Gastroesophageal sphincter (tissue), 4 donors: ENCODE measurements at regions not wholly inside any gene's neighbourhood (a gene's known extent, or its start where the extent isn't known, plus 50 kb on each side); places are given as distances from the start of the nearest gene placed in this dataset.

Experiments
- ATAC-seq: fragments of 150-250 bp; one replicate; pipeline ENCODE4 v1.9.1; 2016; ENCODE audit warnings: mild to moderate bottlenecking, moderate library complexity
- H3K27ac ChIP-seq, 4 donors: fragments of 200-600 bp; sonication (generic) in 3 of 4; 1 replicate in 3 of 4; 2 replicates in 1 of 4; pipeline ENCODE4 v1.5.1; 2016 to 2019
- H3K27me3 ChIP-seq: fragments of 200-600 bp; sonication (generic); one replicate; pipeline ENCODE4 v1.5.1; 2019
- H3K36me3 ChIP-seq, 2 donors: fragments of 200-600 bp; sonication (generic); one replicate each; pipeline ENCODE4 v1.5.1; 2019; ENCODE audit warnings: control low read depth in 1 of 2
- H3K4me1 ChIP-seq, 3 donors: fragments of 200-600 bp; sonication (generic); 1 replicate in 2 of 3; 2 replicates in 1 of 3; pipeline ENCODE4 v1.5.1; 2016 to 2019; ENCODE audit warnings: control low read depth in 2 of 3
- H3K4me3 ChIP-seq, 2 donors: fragments of 200-600 bp; sonication (generic); one replicate each; pipeline ENCODE4 v1.5.1; 2019; ENCODE audit warnings: mild to moderate bottlenecking in 1 of 2, moderate library complexity in 1 of 2
- H3K9me3 ChIP-seq, 3 donors: fragments of 200-600 bp; sonication (generic); one replicate each; pipeline ENCODE4 v1.5.1; 2017 to 2019; ENCODE audit warnings: control low read depth in 2 of 3
- CTCF ChIP-seq, 4 experiments: fragments of 200-600 bp in 2 of 4; fragments of 450-650 bp in 2 of 4; sonication (generic) in 1 of 4; IDR thresholded peaks; one replicate each; pipeline ENCODE4 v1.5.1; 2017 to 2019; ENCODE audit warnings: antibody characterized with exemption in 4 of 4, mild to moderate bottlenecking in 2 of 4, moderate library complexity in 2 of 4
- EP300 ChIP-seq: sonication (generic); formaldehyde crosslinking; IDR thresholded peaks from one replicate; pipeline ENCODE4 v1.6.1; 2017; ENCODE audit warnings: antibody characterized with exemption, mild to moderate bottlenecking
- POLR2A ChIP-seq, 2 donors: fragments of 450-650 bp; IDR thresholded peaks; one replicate each; pipeline ENCODE4 v1.6.1; 2017; ENCODE audit warnings: antibody characterized with exemption in 2 of 2, mild to moderate bottlenecking in 2 of 2, moderate library complexity in 1 of 2
- POLR2AphosphoS5 ChIP-seq: sonication (generic); formaldehyde crosslinking; IDR thresholded peaks from one replicate; pipeline ENCODE4 v1.6.1; 2017; ENCODE audit warnings: antibody characterized with exemption
- WGBS, 2 donors: methylation state at CpG; one replicate each; pipeline ENCODE4 v1.1.5; 2018; ENCODE audit warnings: low coverage in 1 of 2; 5-methylcytosine and 5-hydroxymethylcytosine counted together

DNA sequence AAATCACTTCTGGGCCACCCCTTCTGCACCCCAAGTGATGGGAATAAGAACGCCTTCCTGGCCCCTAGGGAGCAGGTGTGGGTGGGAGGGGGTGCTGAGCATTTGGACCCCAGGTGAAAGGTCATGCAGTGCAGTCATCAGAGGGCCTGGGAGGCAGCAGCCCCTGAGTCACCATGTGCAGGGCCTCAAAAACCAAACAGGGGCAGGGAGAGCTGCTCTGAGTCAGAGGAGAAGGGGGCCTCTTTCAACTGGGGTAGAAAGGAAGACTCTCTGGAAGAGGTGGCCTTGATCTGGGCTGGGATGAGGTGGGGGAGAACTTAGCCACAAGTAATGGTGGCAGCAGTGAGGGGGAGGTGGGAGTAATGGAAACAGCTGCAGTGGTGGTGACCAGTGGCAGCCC, 164.3 kb downstream of the BUB3 start:
- WGBS, 2 donors = no CpG with 5 or more reads among the region's 1 CpG
- H3K36me3 ChIP-seq = no peaks in the 10 kb centered on the region
- ATAC-seq = no peak
- H3K27me3 ChIP-seq = no peaks in the 10 kb centered on the region
- H3K4me1 ChIP-seq = peaks cover 0 to 10% (median 0%) of the 10 kb centered on the region in 3 donors
- no peak overlapping the region for H3K27ac ChIP-seq
- no peak overlapping the region for H3K4me3 ChIP-seq
- no peaks in the 10 kb centered on the region for H3K9me3 ChIP-seq
- TF ChIP-seq EP300 (no peak), CTCF (IDR thresholded peaks at IDR 0.05) (no peak), POLR2AphosphoS5 (no peak), POLR2A (IDR thresholded peaks at IDR 0.05) (no peak)

GRCh38 chr10:123320091-123320490, 165.9 kb downstream of the BUB3 start:
- H3K27ac ChIP-seq = no peak overlapping the region
- no peak for ATAC-seq
- H3K4me1 ChIP-seq = peaks cover 0 to 7% (median 0%) of the 10 kb centered on the region in 3 donors
- TF ChIP-seq POLR2AphosphoS5 (no peak), CTCF (IDR thresholded peaks at IDR 0.05) (no peak), EP300 (no peak), POLR2A (IDR thresholded peaks at IDR 0.05) (no peak)
- H3K4me3 ChIP-seq = no peak overlapping the region
- WGBS, 2 donors = 63 to 85% methylated on average over 2 to 3 of the region's 3 CpGs
- no peaks in the 10 kb centered on the region for H3K27me3 ChIP-seq
- no peaks in the 10 kb centered on the region for H3K36me3 ChIP-seq
- H3K9me3 ChIP-seq = no peaks in the 10 kb centered on the region

- ATAC-seq = no peak
- TF ChIP-seq EP300 (no peak), POLR2AphosphoS5 (no peak), POLR2A (IDR thresholded peaks at IDR 0.05) (no peak), CTCF (IDR thresholded peaks at IDR 0.05) (no peak)
- H3K27me3 ChIP-seq = no peaks in the 10 kb centered on the region
- no peaks in the 10 kb centered on the region for H3K36me3 ChIP-seq
- H3K4me1 ChIP-seq = no peaks in the 10 kb centered on the region
- no peaks in the 10 kb centered on the region for H3K9me3 ChIP-seq
- 85 to 88% methylated on average over 1 to 3 of the region's 3 CpGs for WGBS, 2 donors
- no peak overlapping the region for H3K27ac ChIP-seq
- H3K4me3 ChIP-seq = no peak overlapping the region
These were observed 169.7 kb downstream of the BUB3 start for GRCh38 chr10:123323884-123324283.

GRCh38 chr10:123325663-123326190, 171.5 kb downstream of the BUB3 start:
- Histone ChIP-seq H3K27me3 (no peaks in the 10 kb centered on the region), H3K36me3 (no peaks in the 10 kb centered on the region), H3K27ac (no peak overlapping the region), H3K4me3 (no peak overlapping the region), H3K4me1 (no peaks in the 10 kb centered on the region), H3K9me3 (no peaks in the 10 kb centered on the region)
- WGBS, 2 donors = no CpG with 5 or more reads among the region's 2 CpGs
- TF ChIP-seq POLR2A (IDR thresholded peaks at IDR 0.05) (no peak), EP300 (no peak), POLR2AphosphoS5 (no peak), CTCF (IDR thresholded peaks at IDR 0.05) (no peak)
- ATAC-seq = no peak

DNA sequence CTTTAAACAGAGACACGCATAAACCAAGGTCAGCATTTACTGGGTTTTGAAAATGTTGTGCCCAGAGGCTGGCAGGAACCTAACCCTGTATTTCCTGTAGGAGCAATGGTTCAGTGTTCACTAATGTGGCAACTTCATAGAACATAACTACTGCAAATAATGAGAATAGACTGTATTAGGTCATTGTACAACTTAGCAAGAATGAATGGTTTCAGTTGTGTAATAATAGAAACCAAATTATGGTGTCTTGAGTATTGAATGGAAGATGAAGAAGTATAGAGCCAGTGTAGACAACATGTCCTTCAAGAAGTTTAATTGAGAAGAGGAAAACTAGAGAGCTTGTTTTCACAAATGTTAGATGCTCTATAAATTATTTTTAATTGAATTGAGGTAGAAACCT, 172.5 kb downstream of the BUB3 start:
- no peak overlapping the region for H3K4me3 ChIP-seq
- no peaks in the 10 kb centered on the region for H3K9me3 ChIP-seq
- TF ChIP-seq POLR2AphosphoS5 (no peak), POLR2A (IDR thresholded peaks at IDR 0.05) (no peak), CTCF (IDR thresholded peaks at IDR 0.05) (no peak), EP300 (no peak)
- no peaks in the 10 kb centered on the region for H3K4me1 ChIP-seq
- no peak overlapping the region for H3K27ac ChIP-seq
- ATAC-seq = no peak
- WGBS, 2 donors = 100% methylated on average over 1 of the region's 1 CpG
- no peaks in the 10 kb centered on the region for H3K27me3 ChIP-seq
- H3K36me3 ChIP-seq = no peaks in the 10 kb centered on the region
